Smooth muscle cell (in vitro differentiated cells): ENCODE measurements at regions not wholly inside any gene's neighbourhood (a gene's known extent, or its start where the extent isn't known, plus 50 kb on each side); places are given as distances from the start of the nearest gene placed in this dataset.

Source experiments
- DNase-seq: peaks from one replicate; lab custom pipeline; 2025; ENCODE audit not compliant: unreplicated experiment; lab: John Stamatoyannopoulos, UW
- H2AFZ ChIP-seq: fragments of 200-600 bp; sonication (generic); 2 replicates; pipeline ENCODE4 v1.6.0; 2016; ENCODE audit warnings: antibody characterized with exemption, low read depth, mild to moderate bottlenecking
- H3F3A ChIP-seq: fragments of 200-600 bp; sonication (generic); 2 replicates; pipeline ENCODE4 v1.6.0; 2017; ENCODE audit warnings: antibody characterized with exemption, low read depth
- H3K27ac ChIP-seq: fragments of 200-600 bp; sonication (generic); 2 replicates; pipeline ENCODE4 v1.5.1; 2016; ENCODE audit warnings: low read depth, mild to moderate bottlenecking
- H3K27me3 ChIP-seq: fragments of 200-600 bp; sonication (generic); 2 replicates; pipeline ENCODE4 v1.6.1; 2016; ENCODE audit warnings: low read depth, mild to moderate bottlenecking
- H3K36me3 ChIP-seq: fragments of 200-600 bp; sonication (generic); 2 replicates; pipeline ENCODE4 v1.5.1; 2016; ENCODE audit warnings: low read depth
- H3K4me1 ChIP-seq: fragments of 200-600 bp; sonication (generic); 2 replicates; pipeline ENCODE4 v1.5.1; 2016; ENCODE audit warnings: low read depth
- H3K4me2 ChIP-seq: fragments of 200-600 bp; sonication (generic); 2 replicates; pipeline ENCODE4 v1.6.0; 2016; ENCODE audit warnings: mild to moderate bottlenecking
- H3K4me3 ChIP-seq: fragments of 200-600 bp; sonication (generic); 2 replicates; pipeline ENCODE4 v1.5.1; 2016; ENCODE audit warnings: mild to moderate bottlenecking
- H3K79me2 ChIP-seq: fragments of 200-600 bp; sonication (generic); 2 replicates; pipeline ENCODE4 v1.6.0; 2016; ENCODE audit warnings: low read depth, mild to moderate bottlenecking
- H3K9ac ChIP-seq: fragments of 200-600 bp; sonication (generic); 2 replicates; pipeline ENCODE4 v1.6.0; 2016; ENCODE audit warnings: low read depth
- H3K9me3 ChIP-seq: fragments of 200-600 bp; sonication (generic); replicated peaks from 2 replicates; pipeline ENCODE4 v1.5.1; 2016; ENCODE audit warnings: low read depth
- H4K20me1 ChIP-seq: fragments of 200-600 bp; sonication (generic); 2 replicates; pipeline ENCODE4 v1.6.0; 2016; ENCODE audit warnings: low read depth
- WGBS: methylation state at CpG from one replicate; pipeline ENCODE4 v1.1.7; 2016; ENCODE audit warnings: low lambda C conversion rate; 5-methylcytosine and 5-hydroxymethylcytosine counted together
- TF ChIP-seq, protein P1 (sequence below): fragments of 200-600 bp; sonication (generic); IDR thresholded peaks from 2 replicates; pipeline ENCODE4 v1.5.1; 2017; ENCODE audit warnings: borderline replicate concordance, mild to moderate bottlenecking, antibody characterized with exemption; ENCODE audit not compliant: insufficient read depth, poor library complexity, severe bottlenecking

DNA sequence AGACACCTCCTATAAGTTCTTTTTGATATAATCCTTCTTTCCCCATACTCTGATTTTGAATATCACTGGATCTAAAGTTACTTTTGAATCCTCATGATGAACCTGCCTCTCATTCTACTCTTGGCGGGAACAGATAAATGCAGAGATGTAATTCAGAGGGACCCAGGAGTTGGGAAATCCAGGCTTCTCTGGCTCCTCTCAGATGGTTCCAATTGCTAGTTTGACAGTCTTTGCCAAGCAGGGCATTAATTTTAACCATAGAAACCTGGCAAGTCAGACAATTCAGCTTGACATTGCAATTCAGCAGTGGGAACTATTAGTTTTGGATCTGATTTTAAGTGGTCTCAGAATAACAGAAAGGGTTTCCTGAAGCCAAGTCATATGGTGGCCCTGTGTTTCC, 67.3 kb upstream of the KLF12 start:
- 100% methylated on average over 1 of the region's 1 CpG for WGBS

DNA sequence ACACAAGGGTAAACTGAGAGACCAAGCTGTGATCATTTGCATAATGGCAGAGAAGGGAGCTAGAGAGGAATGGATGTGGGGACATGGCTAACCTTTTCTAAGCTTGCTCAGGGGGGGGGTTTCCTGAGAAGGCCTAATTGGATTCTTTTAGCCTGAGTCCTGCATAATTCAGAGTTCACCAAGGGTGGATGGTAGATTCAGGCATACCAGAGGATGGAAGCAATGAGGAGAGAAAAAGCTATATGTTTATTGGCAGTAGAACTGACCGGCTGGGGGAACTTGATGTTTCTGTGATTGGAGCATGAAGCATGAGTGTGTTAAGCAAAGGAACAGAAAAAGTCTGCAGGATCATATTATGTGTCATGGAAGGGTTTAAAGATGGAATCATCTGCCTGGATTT, 65.9 kb upstream of the KLF12 start:
- H3F3A ChIP-seq: no peaks in the 10 kb centered on the region
- DNase-seq: no peak
- no peak overlapping the region for H3K9ac ChIP-seq
- no peaks in the 10 kb centered on the region for H3K27me3 ChIP-seq
- H3K4me2 ChIP-seq: no peak overlapping the region
- H2AFZ ChIP-seq: no peak overlapping the region
- H3K36me3 ChIP-seq: no peaks in the 10 kb centered on the region
- no peak overlapping the region for H3K27ac ChIP-seq
- H3K4me3 ChIP-seq: no peak overlapping the region
- no peaks in the 10 kb centered on the region for H3K4me1 ChIP-seq
- no peaks in the 10 kb centered on the region for H4K20me1 ChIP-seq
- TF ChIP-seq, protein P1, sequence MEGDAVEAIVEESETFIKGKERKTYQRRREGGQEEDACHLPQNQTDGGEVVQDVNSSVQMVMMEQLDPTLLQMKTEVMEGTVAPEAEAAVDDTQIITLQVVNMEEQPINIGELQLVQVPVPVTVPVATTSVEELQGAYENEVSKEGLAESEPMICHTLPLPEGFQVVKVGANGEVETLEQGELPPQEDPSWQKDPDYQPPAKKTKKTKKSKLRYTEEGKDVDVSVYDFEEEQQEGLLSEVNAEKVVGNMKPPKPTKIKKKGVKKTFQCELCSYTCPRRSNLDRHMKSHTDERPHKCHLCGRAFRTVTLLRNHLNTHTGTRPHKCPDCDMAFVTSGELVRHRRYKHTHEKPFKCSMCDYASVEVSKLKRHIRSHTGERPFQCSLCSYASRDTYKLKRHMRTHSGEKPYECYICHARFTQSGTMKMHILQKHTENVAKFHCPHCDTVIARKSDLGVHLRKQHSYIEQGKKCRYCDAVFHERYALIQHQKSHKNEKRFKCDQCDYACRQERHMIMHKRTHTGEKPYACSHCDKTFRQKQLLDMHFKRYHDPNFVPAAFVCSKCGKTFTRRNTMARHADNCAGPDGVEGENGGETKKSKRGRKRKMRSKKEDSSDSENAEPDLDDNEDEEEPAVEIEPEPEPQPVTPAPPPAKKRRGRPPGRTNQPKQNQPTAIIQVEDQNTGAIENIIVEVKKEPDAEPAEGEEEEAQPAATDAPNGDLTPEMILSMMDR: no peak
- WGBS: 70% methylated on average over 1 of the region's 1 CpG
- no peaks in the 10 kb centered on the region for H3K79me2 ChIP-seq
- no peaks in the 10 kb centered on the region for H3K9me3 ChIP-seq

More for the DNA sequence above, 67.3 kb upstream of the KLF12 start:
- Histone ChIP-seq H3K4me2 (no peak overlapping the region), H2AFZ (no peak overlapping the region), H3K9ac (no peak overlapping the region), H3K4me1 (peaks cover 6% of the 10 kb centered on the region), H3K9me3 (no peaks in the 10 kb centered on the region), H3F3A (no peaks in the 10 kb centered on the region), H4K20me1 (no peaks in the 10 kb centered on the region), H3K4me3 (no peak overlapping the region), H3K27ac (no peak overlapping the region), H3K79me2 (no peaks in the 10 kb centered on the region), H3K36me3 (no peaks in the 10 kb centered on the region), H3K27me3 (no peaks in the 10 kb centered on the region)
- no peak for DNase-seq
- TF ChIP-seq, protein P1: no peak

DNA sequence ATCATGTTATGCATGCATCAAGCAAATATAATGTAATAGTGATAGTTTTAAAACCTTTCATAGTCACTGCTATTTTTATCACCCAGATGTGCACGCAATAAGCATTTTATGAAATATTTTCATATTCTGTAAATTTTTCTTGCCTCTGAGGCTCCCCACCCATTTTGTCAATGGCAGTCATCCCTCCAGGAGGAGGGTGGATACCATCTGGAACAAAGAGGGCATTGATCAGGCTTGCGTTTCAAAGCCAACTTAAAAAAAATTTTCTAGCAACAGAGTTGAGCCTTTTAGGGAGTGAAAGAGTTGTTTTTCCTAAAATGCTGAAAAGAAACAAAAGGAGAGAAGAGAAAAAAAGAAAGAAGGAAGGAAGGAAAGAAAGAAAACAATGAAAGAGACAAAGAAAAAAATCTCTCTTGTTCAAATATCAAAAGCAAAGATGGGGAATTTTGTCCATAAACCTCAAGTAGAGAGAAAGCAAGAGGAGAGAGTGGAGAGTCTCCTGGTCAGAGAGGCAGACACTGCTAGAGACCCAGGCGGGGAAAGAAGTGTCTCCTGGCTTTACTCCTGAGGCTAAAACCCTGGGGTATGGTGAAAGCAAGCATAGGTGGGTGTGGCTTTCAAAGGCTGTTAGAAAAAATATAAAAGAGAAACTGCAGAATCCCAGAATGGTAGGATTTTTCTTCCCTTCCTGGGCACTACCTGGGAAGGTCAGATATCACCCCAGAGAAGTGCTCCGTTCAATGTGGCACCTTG, 63.6 kb upstream of the KLF12 start:
- no peak overlapping the region for H3K9ac ChIP-seq
- TF ChIP-seq, protein P1: no peak
- H3K4me2 ChIP-seq: no peak overlapping the region
- DNase-seq: no peak
- no peaks in the 10 kb centered on the region for H3K9me3 ChIP-seq
- H2AFZ ChIP-seq: no peak overlapping the region
- no peaks in the 10 kb centered on the region for H3K79me2 ChIP-seq
- H3K36me3 ChIP-seq: no peaks in the 10 kb centered on the region
- H3K27ac ChIP-seq: no peak overlapping the region
- no peaks in the 10 kb centered on the region for H3F3A ChIP-seq
- WGBS: 87% methylated on average over 4 of the region's 4 CpGs
- H4K20me1 ChIP-seq: no peaks in the 10 kb centered on the region
- H3K27me3 ChIP-seq: no peaks in the 10 kb centered on the region
- H3K4me1 ChIP-seq: no peaks in the 10 kb centered on the region
- H3K4me3 ChIP-seq: no peak overlapping the region

DNA sequence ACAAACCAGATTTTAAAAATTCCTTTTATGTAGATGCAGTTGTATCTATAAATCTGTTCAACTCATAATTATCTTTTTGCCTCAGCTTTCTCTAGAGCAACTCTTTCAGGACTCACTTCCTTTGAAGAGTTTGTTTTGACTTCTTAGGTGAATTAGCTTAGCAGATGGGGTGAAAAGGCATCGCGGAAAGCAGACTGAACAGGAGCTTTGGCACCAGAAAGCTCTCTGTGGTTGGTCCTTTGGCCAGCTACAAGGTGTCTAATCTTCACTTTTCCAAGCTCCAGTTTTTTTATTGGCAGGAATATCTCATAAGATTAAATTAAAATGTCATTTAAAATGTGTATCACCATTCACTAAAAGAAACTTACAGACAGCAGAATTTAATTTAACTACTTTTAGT, 60.6 kb upstream of the KLF12 start:
- TF ChIP-seq, protein P1: no peak
- WGBS: 94% methylated on average over 2 of the region's 2 CpGs
- Histone ChIP-seq H3K27ac (no peak overlapping the region), H3K79me2 (no peaks in the 10 kb centered on the region), H3K36me3 (no peaks in the 10 kb centered on the region), H4K20me1 (no peaks in the 10 kb centered on the region), H3F3A (no peaks in the 10 kb centered on the region), H2AFZ (no peak overlapping the region), H3K27me3 (no peaks in the 10 kb centered on the region), H3K9me3 (no peaks in the 10 kb centered on the region), H3K4me3 (no peak overlapping the region), H3K4me1 (no peaks in the 10 kb centered on the region), H3K9ac (no peak overlapping the region), H3K4me2 (no peak overlapping the region)
- DNase-seq: no peak
